GM10266 (cell line): ENCODE measurements at regions not wholly inside any gene's neighbourhood (a gene's known extent, or its start where the extent isn't known, plus 50 kb on each side); places are given as distances from the start of the nearest gene placed in this dataset.

ENCODE experiments used
- DNase-seq: peaks from one replicate; pipeline ENCODE4 v3.0.0; 2012; ENCODE audit errors: extremely low spot score
- TF ChIP-seq, protein P1 (sequence below): IDR thresholded peaks from 2 replicates; pipeline ENCODE4 v1.5.1; 2012; ENCODE audit warnings: mild to moderate bottlenecking, low read depth; ENCODE audit not compliant: control insufficient read depth, insufficient read depth; ENCODE audit errors: missing control alignments

DNA sequence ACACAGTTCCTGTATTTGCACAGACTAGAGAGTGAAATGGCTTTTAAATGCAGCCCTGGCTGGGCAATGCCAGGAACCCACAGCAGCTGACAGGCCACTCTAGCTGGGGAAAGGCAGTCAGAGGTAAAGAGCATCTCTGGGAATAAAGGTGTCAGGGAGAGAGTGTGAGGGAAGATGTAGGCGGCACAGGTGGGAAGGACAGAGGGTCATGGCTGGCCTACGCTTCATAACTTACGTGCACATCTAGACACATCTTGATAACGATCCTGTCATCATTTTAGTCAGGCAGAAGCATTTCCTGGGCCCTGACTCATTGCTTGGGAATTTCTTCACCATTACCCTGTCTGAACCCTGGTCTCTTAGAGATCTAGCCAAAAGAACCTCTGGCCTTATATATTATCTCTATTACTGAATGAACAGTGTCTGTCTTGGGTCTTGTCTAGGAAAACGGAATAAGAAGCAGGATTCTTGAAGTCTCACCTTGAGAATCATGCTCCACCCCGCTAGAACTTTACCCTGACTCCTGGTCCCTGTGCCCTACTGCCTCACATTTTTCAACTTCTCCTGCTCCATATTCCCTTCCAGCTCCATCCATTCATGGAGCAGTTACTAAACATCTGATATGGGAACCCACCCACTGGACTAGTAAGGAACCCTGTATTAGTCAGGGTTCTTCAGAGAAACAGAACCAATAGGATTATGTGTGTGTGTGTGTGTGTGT lies 106.4 kb upstream of the ELL2 start:
- DNase-seq: no peak
- TF ChIP-seq, protein P1, sequence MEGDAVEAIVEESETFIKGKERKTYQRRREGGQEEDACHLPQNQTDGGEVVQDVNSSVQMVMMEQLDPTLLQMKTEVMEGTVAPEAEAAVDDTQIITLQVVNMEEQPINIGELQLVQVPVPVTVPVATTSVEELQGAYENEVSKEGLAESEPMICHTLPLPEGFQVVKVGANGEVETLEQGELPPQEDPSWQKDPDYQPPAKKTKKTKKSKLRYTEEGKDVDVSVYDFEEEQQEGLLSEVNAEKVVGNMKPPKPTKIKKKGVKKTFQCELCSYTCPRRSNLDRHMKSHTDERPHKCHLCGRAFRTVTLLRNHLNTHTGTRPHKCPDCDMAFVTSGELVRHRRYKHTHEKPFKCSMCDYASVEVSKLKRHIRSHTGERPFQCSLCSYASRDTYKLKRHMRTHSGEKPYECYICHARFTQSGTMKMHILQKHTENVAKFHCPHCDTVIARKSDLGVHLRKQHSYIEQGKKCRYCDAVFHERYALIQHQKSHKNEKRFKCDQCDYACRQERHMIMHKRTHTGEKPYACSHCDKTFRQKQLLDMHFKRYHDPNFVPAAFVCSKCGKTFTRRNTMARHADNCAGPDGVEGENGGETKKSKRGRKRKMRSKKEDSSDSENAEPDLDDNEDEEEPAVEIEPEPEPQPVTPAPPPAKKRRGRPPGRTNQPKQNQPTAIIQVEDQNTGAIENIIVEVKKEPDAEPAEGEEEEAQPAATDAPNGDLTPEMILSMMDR: no peak

- TF ChIP-seq, protein P1: no peak
Measured at GRCh38 chr5:96067251-96067650, 105.6 kb upstream of the ELL2 start.

DNA sequence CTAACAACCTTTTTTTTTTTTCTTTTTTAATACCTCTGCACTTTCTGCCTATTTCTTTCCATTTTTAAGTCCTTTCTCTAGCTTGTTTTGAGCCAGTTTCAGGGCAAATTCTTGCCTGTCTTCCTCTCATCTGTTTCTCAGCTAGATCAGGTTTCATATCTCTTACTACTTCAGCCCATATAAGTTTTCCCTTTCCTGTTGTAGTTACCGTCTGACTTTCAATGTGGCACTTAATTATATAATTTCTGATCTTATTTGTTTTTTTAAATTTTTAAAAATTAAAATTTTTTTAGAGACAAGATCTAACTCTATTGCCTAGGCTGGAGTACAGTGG lies 104.7 kb upstream of the ELL2 start:
- no peak for DNase-seq
- TF ChIP-seq, protein P1: no peak

More at GRCh38 chr5:96067251-96067650, 105.6 kb upstream of the ELL2 start:
- DNase-seq: no peak

DNA sequence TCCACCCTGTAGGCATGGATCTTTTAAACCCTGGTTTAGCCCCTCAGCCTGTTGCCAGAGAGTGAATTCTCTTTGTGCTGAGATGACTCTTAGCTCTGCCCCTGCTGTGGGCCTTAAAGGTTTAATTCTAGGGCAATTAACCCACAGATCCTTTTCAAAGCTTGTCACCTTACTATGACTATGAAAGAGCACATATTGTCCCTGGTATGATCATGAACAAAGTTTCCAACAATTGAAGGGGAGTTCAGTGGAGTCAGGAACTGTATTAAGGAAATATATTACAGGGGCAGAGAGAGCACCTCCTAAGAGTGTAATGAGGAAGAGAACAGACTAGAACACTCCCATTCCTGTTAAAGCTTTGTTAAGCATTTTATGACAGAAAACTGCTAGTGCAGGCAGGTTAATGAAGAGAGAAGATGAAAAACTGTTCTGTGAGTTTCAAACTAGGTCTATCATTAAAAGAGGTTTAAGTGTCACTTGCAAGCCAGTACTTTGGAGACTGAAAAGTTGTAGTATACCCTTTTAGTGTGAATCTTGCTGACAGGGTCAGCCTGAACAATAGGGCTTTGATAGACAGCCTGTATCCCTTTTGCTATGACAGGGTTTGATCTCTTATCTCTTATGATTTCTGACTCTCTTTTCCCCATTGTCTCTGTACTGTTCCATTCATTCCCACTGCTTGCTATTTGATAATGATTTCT lies 104.2 kb upstream of the ELL2 start:
- TF ChIP-seq, protein P1: no peak
- DNase-seq: no peak

- no peak for DNase-seq
- TF ChIP-seq, protein P1: no peak
Measured at GRCh38 chr5:96064877-96065276, 103.2 kb upstream of the ELL2 start.

DNA sequence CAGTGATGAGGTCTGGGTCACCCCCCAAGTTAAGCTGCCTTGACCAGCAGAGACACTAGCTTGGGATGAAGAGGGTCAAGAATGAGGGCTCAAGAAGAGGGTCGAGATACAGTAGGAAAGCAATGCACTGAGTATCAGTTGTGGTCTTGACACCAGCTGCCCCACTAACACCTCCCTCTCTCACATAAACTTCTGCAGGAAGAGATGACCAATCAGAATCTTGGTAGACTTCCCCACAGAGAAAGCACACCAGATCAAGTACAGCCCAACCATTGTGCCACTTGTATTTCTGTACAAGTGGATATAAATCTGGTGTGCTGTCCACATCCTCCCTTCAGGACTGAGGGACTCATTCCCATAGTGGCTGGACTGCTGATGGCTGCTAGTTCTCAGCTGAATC lies 101.2 kb upstream of the ELL2 start:
- TF ChIP-seq, protein P1: no peak

DNA sequence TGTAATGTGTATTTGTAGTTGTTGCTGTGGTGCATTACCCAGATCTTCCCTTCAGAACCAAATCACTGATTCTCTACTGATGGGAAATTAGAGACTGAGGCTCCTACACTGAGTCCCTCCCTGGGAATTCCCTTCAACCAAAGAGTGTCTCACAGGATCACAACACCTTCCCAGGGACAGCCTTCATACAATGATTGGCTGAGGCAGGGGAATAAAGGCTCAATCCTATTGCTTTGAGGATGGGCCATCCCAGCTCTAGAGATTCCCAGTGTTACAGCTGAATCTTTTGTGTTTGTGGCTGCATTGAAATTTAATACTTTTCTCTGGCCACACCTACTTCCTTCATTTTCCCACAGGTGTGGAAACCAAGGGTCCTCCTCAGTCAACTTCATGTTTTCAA lies 96.4 kb upstream of the ELL2 start:
- DNase-seq: no peak
- TF ChIP-seq, protein P1: no peak

More for the DNA sequence above, 101.2 kb upstream of the ELL2 start:
- no peak for DNase-seq
